Loucy (cell line): ENCODE measurements at regions not wholly inside any gene's neighbourhood (a gene's known extent, or its start where the extent isn't known, plus 50 kb on each side); places are given as distances from the start of the nearest gene placed in this dataset.

Experiments used
- EZH2phosphoT487 ChIP-seq: fragments of 200-600 bp; IDR thresholded peaks from 2 replicates; pipeline ENCODE4 v1.6.1; 2018; ENCODE audit warnings: antibody characterized with exemption, mild to moderate bottlenecking, moderate library complexity, borderline replicate concordance
- TF ChIP-seq, protein P1 (sequence below): fragments of 200-600 bp; sonication (generic); conservative IDR thresholded peaks from 2 replicates; pipeline ENCODE4 v1.5.1; 2014; ENCODE audit warnings: mild to moderate bottlenecking, antibody characterized with exemption, low read length

DNA sequence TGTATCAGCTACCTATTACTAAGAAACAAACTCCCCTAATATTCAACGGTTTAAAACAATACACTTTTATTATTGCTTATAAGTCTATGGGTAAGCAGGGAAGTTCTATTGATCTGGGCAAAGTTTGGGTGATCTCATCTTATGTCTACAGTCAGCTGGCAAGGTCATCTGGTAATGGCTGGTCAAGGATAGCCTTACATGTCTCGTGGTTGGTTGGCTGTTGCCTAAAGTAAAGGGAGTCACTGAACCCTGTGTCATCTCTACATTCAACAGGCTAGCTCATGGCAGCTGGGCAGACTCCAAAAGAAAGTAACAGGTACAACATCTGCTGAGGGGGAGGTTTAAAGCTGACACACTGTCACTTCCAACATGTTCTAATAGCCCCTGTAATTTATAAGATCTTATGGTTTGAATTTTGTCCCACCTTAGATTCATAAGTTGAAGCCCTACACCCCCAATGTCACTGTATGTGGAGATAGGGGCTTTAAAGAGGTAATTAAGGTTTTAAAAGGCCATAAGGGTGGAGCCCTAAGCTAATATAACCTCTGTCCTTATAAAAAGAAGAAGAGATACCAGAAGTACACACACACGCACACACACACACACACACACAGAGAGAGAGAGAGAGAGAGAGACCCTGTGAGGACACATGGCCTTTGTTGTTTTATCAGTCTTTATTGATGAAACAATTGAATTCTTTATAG is 419.1 kb downstream of the NPIPA8 start:
- TF ChIP-seq, protein P1, sequence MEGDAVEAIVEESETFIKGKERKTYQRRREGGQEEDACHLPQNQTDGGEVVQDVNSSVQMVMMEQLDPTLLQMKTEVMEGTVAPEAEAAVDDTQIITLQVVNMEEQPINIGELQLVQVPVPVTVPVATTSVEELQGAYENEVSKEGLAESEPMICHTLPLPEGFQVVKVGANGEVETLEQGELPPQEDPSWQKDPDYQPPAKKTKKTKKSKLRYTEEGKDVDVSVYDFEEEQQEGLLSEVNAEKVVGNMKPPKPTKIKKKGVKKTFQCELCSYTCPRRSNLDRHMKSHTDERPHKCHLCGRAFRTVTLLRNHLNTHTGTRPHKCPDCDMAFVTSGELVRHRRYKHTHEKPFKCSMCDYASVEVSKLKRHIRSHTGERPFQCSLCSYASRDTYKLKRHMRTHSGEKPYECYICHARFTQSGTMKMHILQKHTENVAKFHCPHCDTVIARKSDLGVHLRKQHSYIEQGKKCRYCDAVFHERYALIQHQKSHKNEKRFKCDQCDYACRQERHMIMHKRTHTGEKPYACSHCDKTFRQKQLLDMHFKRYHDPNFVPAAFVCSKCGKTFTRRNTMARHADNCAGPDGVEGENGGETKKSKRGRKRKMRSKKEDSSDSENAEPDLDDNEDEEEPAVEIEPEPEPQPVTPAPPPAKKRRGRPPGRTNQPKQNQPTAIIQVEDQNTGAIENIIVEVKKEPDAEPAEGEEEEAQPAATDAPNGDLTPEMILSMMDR: no peak
- no peak for TF ChIP-seq EZH2phosphoT487
